OCI-LY7 (cell line): ENCODE measurements at regions not wholly inside any gene's neighbourhood (a gene's known extent, or its start where the extent isn't known, plus 50 kb on each side); places are given as distances from the start of the nearest gene placed in this dataset.

Experiments used
- EZH2phosphoT487 ChIP-seq: fragments of 200-600 bp; sonication (generic); IDR thresholded peaks from 2 replicates; pipeline ENCODE4 v1.6.1; 2018; ENCODE audit warnings: low read depth, borderline replicate concordance, mild to moderate bottlenecking, mixed run types, antibody characterized with exemption, low read length, moderate library complexity, mixed read lengths
- TF ChIP-seq, protein P1 (sequence below): fragments of 200-600 bp; sonication (generic); conservative IDR thresholded peaks from 2 replicates; pipeline ENCODE4 v1.5.1; 2014; ENCODE audit warnings: mild to moderate bottlenecking, antibody characterized with exemption, low read length, moderate library complexity, mixed read lengths

DNA sequence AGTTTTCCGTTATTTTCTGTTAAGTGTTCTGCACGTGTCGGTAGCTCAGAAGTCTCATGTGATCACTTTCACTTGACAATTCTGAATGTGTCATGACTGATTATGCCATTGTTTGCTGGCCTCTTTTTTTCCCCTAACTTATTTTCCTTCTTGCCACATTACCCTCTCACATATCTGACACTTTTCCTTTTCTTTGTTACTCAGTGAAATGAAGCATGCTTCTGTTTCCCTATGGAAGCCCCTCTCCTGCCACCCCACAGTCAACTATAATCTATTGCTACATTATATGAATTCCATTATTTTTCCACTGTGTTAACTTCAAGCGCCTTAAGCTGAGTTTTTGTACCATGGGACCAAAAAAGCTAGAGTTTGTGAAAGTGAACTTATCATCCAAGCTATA lies 531.6 kb upstream of the HS3ST5 start:
- TF ChIP-seq EZH2phosphoT487: no peak
- TF ChIP-seq, protein P1, sequence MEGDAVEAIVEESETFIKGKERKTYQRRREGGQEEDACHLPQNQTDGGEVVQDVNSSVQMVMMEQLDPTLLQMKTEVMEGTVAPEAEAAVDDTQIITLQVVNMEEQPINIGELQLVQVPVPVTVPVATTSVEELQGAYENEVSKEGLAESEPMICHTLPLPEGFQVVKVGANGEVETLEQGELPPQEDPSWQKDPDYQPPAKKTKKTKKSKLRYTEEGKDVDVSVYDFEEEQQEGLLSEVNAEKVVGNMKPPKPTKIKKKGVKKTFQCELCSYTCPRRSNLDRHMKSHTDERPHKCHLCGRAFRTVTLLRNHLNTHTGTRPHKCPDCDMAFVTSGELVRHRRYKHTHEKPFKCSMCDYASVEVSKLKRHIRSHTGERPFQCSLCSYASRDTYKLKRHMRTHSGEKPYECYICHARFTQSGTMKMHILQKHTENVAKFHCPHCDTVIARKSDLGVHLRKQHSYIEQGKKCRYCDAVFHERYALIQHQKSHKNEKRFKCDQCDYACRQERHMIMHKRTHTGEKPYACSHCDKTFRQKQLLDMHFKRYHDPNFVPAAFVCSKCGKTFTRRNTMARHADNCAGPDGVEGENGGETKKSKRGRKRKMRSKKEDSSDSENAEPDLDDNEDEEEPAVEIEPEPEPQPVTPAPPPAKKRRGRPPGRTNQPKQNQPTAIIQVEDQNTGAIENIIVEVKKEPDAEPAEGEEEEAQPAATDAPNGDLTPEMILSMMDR: no peak
